Muscle of leg (tissue), 3 donors: ENCODE measurements at regions not wholly inside any gene's neighbourhood (a gene's known extent, or its start where the extent isn't known, plus 50 kb on each side); places are given as distances from the start of the nearest gene placed in this dataset.
A peak's percentile ranks its signal among the peaks of the same experiment; 100 is the strongest.
"Not testable (repeated sequence)": the region's sequence is repeated elsewhere in the genome, so short reads cannot be mapped to it uniquely, and the experiment has no call there.

Experiments
- DNase-seq: peaks from one replicate; pipeline ENCODE4 v3.0.0; 2013
- H3K27ac ChIP-seq: one replicate; pipeline ENCODE4 v1.5.1; 2013; ENCODE audit warnings: mild to moderate bottlenecking, low read length, control low read depth
- H3K27me3 ChIP-seq: one replicate; pipeline ENCODE4 v1.6.1; 2013; ENCODE audit warnings: low read length; ENCODE audit not compliant: control insufficient read depth, insufficient read depth
- H3K36me3 ChIP-seq: one replicate; pipeline ENCODE4 v1.6.1; 2013; ENCODE audit warnings: low read length; ENCODE audit not compliant: control insufficient read depth, insufficient read depth
- H3K4me1 ChIP-seq: one replicate; pipeline ENCODE4 v1.6.1; 2013; ENCODE audit warnings: low read length; ENCODE audit not compliant: control insufficient read depth, insufficient read depth
- H3K4me3 ChIP-seq: one replicate; pipeline ENCODE4 v1.5.1; 2013; ENCODE audit warnings: low read length, control low read depth
- H3K9me3 ChIP-seq: replicated peaks from 2 replicates; pipeline ENCODE4 v1.6.1; 2013; ENCODE audit warnings: low read depth, low read length; ENCODE audit not compliant: control insufficient read depth
- WGBS: methylation state at CpG from one replicate; pipeline ENCODE4 v1.1.5; 2013; ENCODE audit warnings: missing lambda C conversion rate; ENCODE audit not compliant: insufficient coverage; 5-methylcytosine and 5-hydroxymethylcytosine counted together

- H3K27me3 ChIP-seq = no peaks in the 10 kb centered on the region
- H3K4me1 ChIP-seq = no peaks in the 10 kb centered on the region
- DNase-seq = no peak
- no peaks in the 10 kb centered on the region for H3K36me3 ChIP-seq
- H3K9me3 ChIP-seq = no peaks in the 10 kb centered on the region
- H3K4me3 ChIP-seq = no peak overlapping the region
- H3K27ac ChIP-seq = no peak overlapping the region
- no CpG with 5 or more reads among the region's 1 CpG for WGBS
Measured at GRCh38 chr2:163135256-163135655, 296.7 kb upstream of the KCNH7 start.

GRCh38 chr2:163133602-163134001, 295.0 kb upstream of the KCNH7 start:
- Histone ChIP-seq H3K36me3 (no peaks in the 10 kb centered on the region), H3K4me3 (no peak overlapping the region), H3K27me3 (no peaks in the 10 kb centered on the region), H3K9me3 (no peaks in the 10 kb centered on the region), H3K4me1 (no peaks in the 10 kb centered on the region), H3K27ac (no peak overlapping the region)
- DNase-seq = no peak

- DNase-seq = peak; percentile 5
- H3K36me3 ChIP-seq = no peaks in the 10 kb centered on the region
- H3K9me3 ChIP-seq = no peaks in the 10 kb centered on the region
- H3K4me3 ChIP-seq = no peak overlapping the region
- H3K27me3 ChIP-seq = no peaks in the 10 kb centered on the region
- WGBS = no CpG with 5 or more reads among the region's 3 CpGs
- no peaks in the 10 kb centered on the region for H3K4me1 ChIP-seq
- H3K27ac ChIP-seq = no peak overlapping the region
Measured at GRCh38 chr2:163132850-163133249, 294.3 kb upstream of the KCNH7 start.

- WGBS = no CpG with 5 or more reads among the region's 2 CpGs
- H3K9me3 ChIP-seq, H3K4me3 ChIP-seq, H3K27me3 ChIP-seq, DNase-seq, H3K27ac ChIP-seq, H3K4me1 ChIP-seq, H3K36me3 ChIP-seq: not testable (repeated sequence)
Measured at GRCh38 chr2:163132207-163132606, 293.6 kb upstream of the KCNH7 start.

GRCh38 chr2:163123526-163123925, 285.0 kb upstream of the KCNH7 start:
- WGBS = no CpG with 5 or more reads among the region's 1 CpG

GRCh38 chr2:163122257-163122656, 283.7 kb upstream of the KCNH7 start:
- Histone ChIP-seq H3K27ac (no peak overlapping the region), H3K27me3 (no peaks in the 10 kb centered on the region), H3K4me3 (no peak overlapping the region), H3K4me1 (no peaks in the 10 kb centered on the region), H3K9me3 (no peaks in the 10 kb centered on the region), H3K36me3 (no peaks in the 10 kb centered on the region)
- no peak for DNase-seq

More at GRCh38 chr2:163123526-163123925, 285.0 kb upstream of the KCNH7 start:
- Histone ChIP-seq H3K4me1 (no peaks in the 10 kb centered on the region), H3K36me3 (no peaks in the 10 kb centered on the region), H3K9me3 (no peaks in the 10 kb centered on the region), H3K4me3 (no peak overlapping the region), H3K27me3 (no peaks in the 10 kb centered on the region), H3K27ac (no peak overlapping the region)
- DNase-seq = peak; percentile 1

GRCh38 chr2:163121483-163121882, 282.9 kb upstream of the KCNH7 start:
- WGBS = 65% methylated on average over 4 of the region's 5 CpGs
- Histone ChIP-seq H3K9me3 (no peaks in the 10 kb centered on the region), H3K4me1 (no peaks in the 10 kb centered on the region), H3K4me3 (no peak overlapping the region), H3K36me3 (no peaks in the 10 kb centered on the region), H3K27me3 (no peaks in the 10 kb centered on the region), H3K27ac (no peak overlapping the region)
- no peak for DNase-seq

GRCh38 chr2:163119966-163120365, 281.4 kb upstream of the KCNH7 start:
- 58% methylated on average over 7 of the region's 7 CpGs for WGBS
- Histone ChIP-seq H3K27me3 (no peaks in the 10 kb centered on the region), H3K36me3 (no peaks in the 10 kb centered on the region), H3K9me3 (no peaks in the 10 kb centered on the region), H3K4me1 (no peaks in the 10 kb centered on the region), H3K4me3 (no peak overlapping the region), H3K27ac (no peak overlapping the region)
- DNase-seq = no peak

GRCh38 chr2:163086940-163087339, 248.4 kb upstream of the KCNH7 start:
- no peak for DNase-seq
- Histone ChIP-seq H3K4me3 (no peak overlapping the region), H3K36me3 (no peaks in the 10 kb centered on the region), H3K27me3 (no peaks in the 10 kb centered on the region), H3K27ac (no peak overlapping the region), H3K9me3 (no peaks in the 10 kb centered on the region), H3K4me1 (no peaks in the 10 kb centered on the region)
- whole genome bisulfite sequencing = 89% methylated on average over 1 of the region's 1 CpG

- H3K27ac ChIP-seq, H3K4me1 ChIP-seq, H3K36me3 ChIP-seq, H3K27me3 ChIP-seq, H3K4me3 ChIP-seq, H3K9me3 ChIP-seq, DNase-seq: not testable (repeated sequence)
- WGBS = 29% methylated on average over 6 of the region's 12 CpGs
Measured at GRCh38 chr2:163085366-163086024, 246.9 kb upstream of the KCNH7 start.

- H3K9me3 ChIP-seq = no peaks in the 10 kb centered on the region
- no peak overlapping the region for H3K27ac ChIP-seq
- no peak overlapping the region for H3K4me3 ChIP-seq
- H3K4me1 ChIP-seq = no peaks in the 10 kb centered on the region
- H3K27me3 ChIP-seq = no peaks in the 10 kb centered on the region
- no peak for DNase-seq
- H3K36me3 ChIP-seq = no peaks in the 10 kb centered on the region
Measured at GRCh38 chr2:163081754-163082153, 243.2 kb upstream of the KCNH7 start.
